HG03520 (cell line): ENCODE measurements at regions not wholly inside any gene's neighbourhood (a gene's known extent, or its start where the extent isn't known, plus 50 kb on each side); places are given as distances from the start of the nearest gene placed in this dataset.

Source experiments
- ATAC-seq: cut with Tn5 transposase; IDR thresholded peaks from one replicate; pipeline ENCODE4 v1.9.1; 2021; ENCODE audit warnings: mild to moderate bottlenecking, moderate library complexity; ENCODE audit not compliant: unreplicated experiment

DNA sequence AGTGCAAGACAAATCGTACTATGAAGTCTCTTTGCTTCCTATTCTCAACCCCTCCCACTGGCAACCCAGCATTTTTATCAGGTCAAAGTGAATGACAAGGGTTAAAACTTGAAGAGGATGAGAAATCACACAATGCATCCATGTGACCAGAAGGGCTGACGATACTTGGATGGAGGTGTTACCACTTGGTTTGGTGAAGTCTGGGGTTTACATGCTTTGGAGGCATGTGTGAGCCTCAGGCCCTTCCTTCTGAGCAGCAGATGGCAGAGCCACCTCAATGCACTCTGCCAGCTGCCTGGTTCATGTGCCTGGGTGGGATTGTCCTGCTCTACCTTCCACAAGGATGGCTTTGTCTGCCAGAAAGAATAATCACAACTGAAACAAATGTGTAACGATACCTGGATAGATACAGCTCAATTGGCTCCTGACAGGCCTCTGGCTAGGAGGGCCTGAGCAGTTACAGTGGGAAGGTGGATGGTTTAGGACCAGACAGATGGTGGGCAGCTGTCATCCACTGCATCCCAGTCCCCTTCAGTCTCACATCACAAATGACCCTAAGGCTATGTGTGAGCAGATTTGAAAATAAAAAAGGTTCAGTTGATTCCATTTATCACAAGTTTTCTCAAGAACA is 51.5 kb upstream of the CNIH3 start:
- ATAC-seq: no peak

DNA sequence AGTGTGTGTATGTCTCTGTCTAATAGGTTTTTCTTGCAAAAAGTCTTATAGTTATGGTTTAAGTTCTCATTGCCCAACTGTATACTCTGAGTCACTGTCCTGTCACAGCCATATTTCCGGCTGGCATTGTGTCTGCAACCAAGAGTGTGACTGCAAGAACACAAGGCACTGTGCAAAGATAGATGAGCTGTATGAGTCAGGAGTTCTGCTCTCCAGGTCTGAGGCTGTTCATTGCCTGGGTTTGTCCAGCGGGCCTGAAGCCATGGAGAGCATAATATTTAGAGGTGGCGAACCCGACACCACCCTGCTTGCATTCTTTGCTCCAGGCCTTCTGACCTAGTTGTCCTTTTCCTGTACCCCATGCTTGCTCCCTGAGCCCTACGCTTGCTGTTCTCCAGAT is 50.9 kb upstream of the CNIH3 start:
- no peak for ATAC-seq

DNA sequence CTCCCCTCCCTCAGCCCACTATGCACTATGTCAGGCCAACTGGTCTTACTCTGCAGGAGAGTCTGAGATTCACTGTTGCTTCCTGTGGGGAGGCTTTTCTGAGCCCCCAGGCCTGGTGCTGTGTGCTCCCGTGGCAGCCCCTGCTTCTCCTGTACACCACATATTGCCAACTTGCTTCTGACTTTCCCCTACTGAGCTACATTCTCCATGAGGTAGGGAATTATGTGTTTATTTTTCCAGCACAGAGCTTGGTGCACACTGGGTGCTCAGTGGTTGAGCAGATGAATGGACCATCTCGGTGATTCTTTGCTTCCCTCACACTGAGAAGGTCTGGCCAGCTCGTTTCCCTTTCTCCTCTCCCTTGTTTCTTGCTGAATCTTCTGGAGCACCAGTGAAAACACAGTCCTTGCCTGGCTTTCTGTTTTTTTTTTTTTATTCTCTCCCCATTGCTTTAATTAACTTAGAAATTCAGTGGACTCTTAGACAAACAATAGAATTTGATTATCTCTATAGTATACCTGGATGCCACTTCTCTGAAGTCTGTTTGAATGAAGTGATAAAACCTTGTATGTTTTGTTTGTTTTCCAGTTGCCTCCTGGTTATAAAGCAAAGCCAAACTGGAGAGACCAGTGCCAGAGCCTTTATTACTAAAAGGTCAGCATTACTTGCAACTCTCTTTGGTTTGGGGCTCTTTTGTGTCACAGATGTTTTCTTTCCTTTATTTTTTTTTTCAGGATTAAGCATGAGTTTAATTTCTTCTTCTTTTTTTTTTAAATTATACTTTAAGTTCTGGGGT is 50.3 kb upstream of the CNIH3 start:
- ATAC-seq: no peak
